ENCODE measurements at regions not wholly inside any gene's neighbourhood (a gene's known extent, or its start where the extent isn't known, plus 50 kb on each side); places are given as distances from the start of the nearest gene placed in this dataset.

GRCh38 chr20:24392612-24393011 is 76.8 kb upstream of the SYNDIG1 start:
- TF ChIP-seq POLR2A (IDR thresholded peaks at IDR 0.05) (no peak), CTCF (IDR thresholded peaks at IDR 0.05) (no peak), EP300 (IDR thresholded peaks at IDR 0.05) (no peak)

All from tibial nerve (tissue), 4 donors.